UCSD-AML1 (cell line): ENCODE measurements at regions not wholly inside any gene's neighbourhood (a gene's known extent, or its start where the extent isn't known, plus 50 kb on each side); places are given as distances from the start of the nearest gene placed in this dataset.

Experiments used
- DNase-seq: peaks from one replicate; lab custom pipeline; 2025; ENCODE audit not compliant: unreplicated experiment; lab: John Stamatoyannopoulos, UW

- DNase-seq, result no peak
These were observed 331.2 kb upstream of the LRATD1 start for GRCh38 chr2:14301331-14301730.

GRCh38 chr2:14303366-14304115 lies 329.0 kb upstream of the LRATD1 start:
- no peak for DNase-seq

GRCh38 chr2:14304326-14304725 lies 328.2 kb upstream of the LRATD1 start:
- no peak for DNase-seq

GRCh38 chr2:14306268-14306861 lies 326.2 kb upstream of the LRATD1 start:
- DNase-seq, result no peak

- no peak for DNase-seq
These were observed 319.2 kb upstream of the LRATD1 start for GRCh38 chr2:14313341-14313740.

GRCh38 chr2:14316594-14316993 lies 315.9 kb upstream of the LRATD1 start:
- no peak for DNase-seq

GRCh38 chr2:14321357-14321756 lies 311.2 kb upstream of the LRATD1 start:
- no peak for DNase-seq

GRCh38 chr2:14322306-14322705 lies 310.2 kb upstream of the LRATD1 start:
- no peak for DNase-seq

GRCh38 chr2:14324308-14324707 lies 308.2 kb upstream of the LRATD1 start:
- no peak for DNase-seq

- no peak for DNase-seq
These were observed 301.6 kb upstream of the LRATD1 start for GRCh38 chr2:14330884-14331283.

GRCh38 chr2:14336759-14337382 lies 295.6 kb upstream of the LRATD1 start:
- DNase-seq, result no peak

GRCh38 chr2:14340703-14341102 lies 291.8 kb upstream of the LRATD1 start:
- no peak for DNase-seq

GRCh38 chr2:14342313-14342712 lies 290.2 kb upstream of the LRATD1 start:
- no peak for DNase-seq

GRCh38 chr2:14344355-14344754 lies 288.2 kb upstream of the LRATD1 start:
- no peak for DNase-seq

GRCh38 chr2:14348247-14348646 lies 284.3 kb upstream of the LRATD1 start:
- no peak for DNase-seq

GRCh38 chr2:14350856-14351255 lies 281.7 kb upstream of the LRATD1 start:
- DNase-seq, result no peak

GRCh38 chr2:14352067-14352466 lies 280.4 kb upstream of the LRATD1 start:
- DNase-seq, result no peak

- DNase-seq, result no peak
These were observed 278.3 kb upstream of the LRATD1 start for GRCh38 chr2:14354231-14354630.

GRCh38 chr2:14355102-14355501 lies 277.4 kb upstream of the LRATD1 start:
- no peak for DNase-seq

GRCh38 chr2:14358339-14358738 lies 274.2 kb upstream of the LRATD1 start:
- DNase-seq, result no peak

- DNase-seq, result no peak
These were observed 273.7 kb upstream of the LRATD1 start for GRCh38 chr2:14358774-14359173.

GRCh38 chr2:14363137-14363536 lies 269.4 kb upstream of the LRATD1 start:
- DNase-seq, result no peak
